GM12878 (cell line): ENCODE measurements at regions not wholly inside any gene's neighbourhood (a gene's known extent, or its start where the extent isn't known, plus 50 kb on each side); places are given as distances from the start of the nearest gene placed in this dataset.

Source experiments
- ATAC-seq: fragments of 200-7000 bp; cut with Tn5 transposase; 3 replicates; pipeline ENCODE4 v1.9.1; 2020; ENCODE audit warnings: mild to moderate bottlenecking, moderate library complexity
- BruUV-seq: library from RNA; stranded (reverse); fragments of 400-500 nt; replicated peaks from 2 replicates; lab custom pipeline; 2021; lab: Mats Ljungman, UMichigan
- CTCF ChIA-PET: fragments of 300-600 bp; sonication (Branson Sonifier 250); formaldehyde crosslinking; extraction: SDS; loops from one replicate; lab custom pipeline; 2021; ENCODE audit warnings: inconsistent platforms; lab: Yijun Ruan, JAX
- POLR2A ChIA-PET: fragments of 350-600 bp; formaldehyde crosslinking; extraction: SDS; loops from one replicate; lab custom pipeline; 2021; ENCODE audit warnings: inconsistent platforms; lab: Charles Lee
- RAD21 ChIA-PET: fragments of 300-600 bp; sonication (Branson Sonifier 250); formaldehyde crosslinking; loops from one replicate; lab custom pipeline; 2023; ENCODE audit warnings: antibody characterized with exemption; ENCODE audit not compliant: unreplicated experiment; lab: Charles Lee
- SMC1A ChIA-PET: fragments of 300-600 bp; sonication (Branson Sonifier 250); formaldehyde crosslinking; loops from one replicate; lab custom pipeline; 2023; ENCODE audit not compliant: unreplicated experiment, uncharacterized antibody; lab: Charles Lee
- DNase-seq: peaks from one replicate; pipeline ENCODE4 v3.0.0-alpha.2; 2011; ENCODE audit warnings: low read depth, low spot score
- FAIRE-seq: peaks from 3 replicates; lab custom pipeline; 2011; peaks lifted over from hg19 to GRCh38; lab: Jason Lieb, UNC
- H2AFZ ChIP-seq: 2 replicates; pipeline ENCODE4 v1.6.0; 2011; ENCODE audit warnings: low read depth, low read length, control low read depth; ENCODE audit not compliant: control insufficient read depth
- H3K27ac ChIP-seq: 2 replicates; pipeline ENCODE4 v1.5.1; 2011; ENCODE audit warnings: control low read depth; ENCODE audit not compliant: control insufficient read depth, insufficient read depth
- H3K27me3 ChIP-seq, 2 experiments: replicated peaks in 1 of 2; 2 replicates each; pipeline versions ENCODE4 v1.6.0 to v1.6.1; 2011; ENCODE audit warnings: low read length in 1 of 2; ENCODE audit not compliant: control insufficient read depth in 2 of 2, insufficient read depth in 2 of 2
- H3K36me3 ChIP-seq, 2 experiments: 2 replicates each; pipeline ENCODE4 v1.5.1; 2011; ENCODE audit warnings: low read length in 1 of 2; ENCODE audit not compliant: control insufficient read depth in 2 of 2, insufficient read depth in 2 of 2
- H3K4me1 ChIP-seq: 2 replicates; pipeline ENCODE4 v1.6.1; 2011; ENCODE audit warnings: mild to moderate bottlenecking, low read length, moderate library complexity, mixed read lengths; ENCODE audit not compliant: control insufficient read depth, insufficient read depth
- H3K4me2 ChIP-seq: 2 replicates; pipeline ENCODE4 v1.6.0; 2011; ENCODE audit warnings: control low read depth; ENCODE audit not compliant: control insufficient read depth, insufficient read depth
- H3K4me3 ChIP-seq: fragments of 200-600 bp; sonication (generic); 2 replicates; pipeline ENCODE4 v1.5.1; 2016
- H3K79me2 ChIP-seq: 2 replicates; pipeline ENCODE4 v1.6.0; 2011; ENCODE audit warnings: low read length; ENCODE audit not compliant: control insufficient read depth, insufficient read depth
- H3K9ac ChIP-seq: 2 replicates; pipeline ENCODE4 v1.8.0; 2011; ENCODE audit warnings: low read length, control low read depth, mixed read lengths; ENCODE audit not compliant: control insufficient read depth, insufficient read depth
- H3K9me3 ChIP-seq: replicated peaks from 3 replicates; pipeline ENCODE4 v1.5.1; 2011; ENCODE audit warnings: mild to moderate bottlenecking, low read length; ENCODE audit not compliant: control insufficient read depth, insufficient read depth
- H4K20me1 ChIP-seq: 2 replicates; pipeline ENCODE4 v1.6.0; 2011; ENCODE audit not compliant: control insufficient read depth, insufficient read depth
- E2F8 ChIP-seq: fragments of 450-650 bp; IDR thresholded peaks from 2 replicates; pipeline ENCODE4 v1.6.1; 2018; ENCODE audit warnings: mild to moderate bottlenecking, low read depth, moderate library complexity; ENCODE audit not compliant: partially characterized antibody
- E4F1 ChIP-seq: fragments of 450-650 bp; IDR thresholded peaks from 2 replicates; pipeline ENCODE4 v1.6.1; 2018; ENCODE audit warnings: borderline replicate concordance, mild to moderate bottlenecking; ENCODE audit not compliant: partially characterized antibody
- ESRRA ChIP-seq: IDR thresholded peaks from 2 replicates; pipeline ENCODE4 v1.6.1; 2012; ENCODE audit warnings: mild to moderate bottlenecking, low read length, improper control_type of control experiment
- LARP7 ChIP-seq: fragments of 450-650 bp; IDR thresholded peaks from 2 replicates; pipeline ENCODE4 v1.6.1; 2017; ENCODE audit warnings: mild to moderate bottlenecking
- NBN ChIP-seq: fragments of 450-650 bp; IDR thresholded peaks from 2 replicates; pipeline ENCODE4 v1.6.1; 2016
- POLR2AphosphoS2 ChIP-seq: IDR thresholded peaks from 2 replicates; pipeline ENCODE4 v1.6.1; 2011; ENCODE audit warnings: low read depth, mild to moderate bottlenecking, low read length, improper control_type of control experiment, moderate library complexity
- ZBED1 ChIP-seq: IDR thresholded peaks from 2 replicates; pipeline ENCODE4 v1.6.1; 2016; ENCODE audit warnings: borderline replicate concordance
- WGBS: methylation state at CpG from one replicate; pipeline ENCODE4 v1.1.6; 2016; ENCODE audit warnings: low lambda C conversion rate; ENCODE audit not compliant: insufficient replicate concordance, insufficient coverage; ENCODE audit errors: missing lambda C conversion rate; 5-methylcytosine and 5-hydroxymethylcytosine counted together
- in situ Hi-C: fragments of 300-500 bp; cut with MboI; formaldehyde crosslinking; loops from 9 replicates; pipeline ENCODE4 v1.14.3; 2018; ENCODE audit warnings: mixed read lengths
- intact Hi-C: fragments of 100-400 bp; cut with micrococcal nuclease; formaldehyde crosslinking; loops from one replicate; pipeline ENCODE4 v1.14.2; 2022; ENCODE audit not compliant: unreplicated experiment
- TF ChIP-seq, protein P1 (sequence below): IDR thresholded peaks from 2 replicates; pipeline ENCODE4 v1.6.1; 2012; ENCODE audit warnings: low read length, inconsistent platforms
- TF ChIP-seq, protein P2 (sequence below): fragments of 450-650 bp; IDR thresholded peaks from 2 replicates; pipeline ENCODE4 v1.6.1; 2016; ENCODE audit warnings: mild to moderate bottlenecking
- TF ChIP-seq, protein P3 (sequence below): IDR thresholded peaks from 2 replicates; pipeline ENCODE4 v1.6.1; 2012; ENCODE audit warnings: improper control_type of control experiment, low read depth, low read length; ENCODE audit not compliant: insufficient replicate concordance

- TF ChIP-seq, protein P1, sequence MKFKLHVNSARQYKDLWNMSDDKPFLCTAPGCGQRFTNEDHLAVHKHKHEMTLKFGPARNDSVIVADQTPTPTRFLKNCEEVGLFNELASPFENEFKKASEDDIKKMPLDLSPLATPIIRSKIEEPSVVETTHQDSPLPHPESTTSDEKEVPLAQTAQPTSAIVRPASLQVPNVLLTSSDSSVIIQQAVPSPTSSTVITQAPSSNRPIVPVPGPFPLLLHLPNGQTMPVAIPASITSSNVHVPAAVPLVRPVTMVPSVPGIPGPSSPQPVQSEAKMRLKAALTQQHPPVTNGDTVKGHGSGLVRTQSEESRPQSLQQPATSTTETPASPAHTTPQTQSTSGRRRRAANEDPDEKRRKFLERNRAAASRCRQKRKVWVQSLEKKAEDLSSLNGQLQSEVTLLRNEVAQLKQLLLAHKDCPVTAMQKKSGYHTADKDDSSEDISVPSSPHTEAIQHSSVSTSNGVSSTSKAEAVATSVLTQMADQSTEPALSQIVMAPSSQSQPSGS, result no peak
These were observed 102.1 kb upstream of the PAPPA start (continued) for GRCh38 chr9:116051528-116051927.

GRCh38 chr9:116055536-116055935, 98.1 kb upstream of the PAPPA start:
- in situ Hi-C loops, result no loop called here
- no peaks in the 10 kb centered on the region for H3K4me1 ChIP-seq
- H3K4me2 ChIP-seq, result no peak overlapping the region
- intact Hi-C loops, result no loop called here
- H3K27ac ChIP-seq, result no peak overlapping the region
- POLR2A ChIA-PET, result no interaction called here
- no peak for FAIRE-seq
- no peak overlapping the region for H3K9ac ChIP-seq
- H3K36me3 ChIP-seq, result no peaks in the 10 kb centered on the region
- no peaks in the 10 kb centered on the region for H4K20me1 ChIP-seq
- no peaks in the 10 kb centered on the region for H3K79me2 ChIP-seq
- SMC1A ChIA-PET, result no interaction called here
- RAD21 ChIA-PET, result no interaction called here
- ATAC-seq, result no peak
- no TSS peak for BruUV-seq
- H3K9me3 ChIP-seq, result no peaks in the 10 kb centered on the region
- no peak overlapping the region for H3K4me3 ChIP-seq
- 17% methylated on average over 3 of the region's 3 CpGs for WGBS
- no peak for DNase-seq
- H3K27me3 ChIP-seq, result no peaks in the 10 kb centered on the region
- CTCF ChIA-PET, result no interaction called here
- H2AFZ ChIP-seq, result no peak overlapping the region
- no peak for TF ChIP-seq E2F8
- TF ChIP-seq POLR2AphosphoS2, result no peak
- no peak for TF ChIP-seq LARP7
- TF ChIP-seq, protein P2, sequence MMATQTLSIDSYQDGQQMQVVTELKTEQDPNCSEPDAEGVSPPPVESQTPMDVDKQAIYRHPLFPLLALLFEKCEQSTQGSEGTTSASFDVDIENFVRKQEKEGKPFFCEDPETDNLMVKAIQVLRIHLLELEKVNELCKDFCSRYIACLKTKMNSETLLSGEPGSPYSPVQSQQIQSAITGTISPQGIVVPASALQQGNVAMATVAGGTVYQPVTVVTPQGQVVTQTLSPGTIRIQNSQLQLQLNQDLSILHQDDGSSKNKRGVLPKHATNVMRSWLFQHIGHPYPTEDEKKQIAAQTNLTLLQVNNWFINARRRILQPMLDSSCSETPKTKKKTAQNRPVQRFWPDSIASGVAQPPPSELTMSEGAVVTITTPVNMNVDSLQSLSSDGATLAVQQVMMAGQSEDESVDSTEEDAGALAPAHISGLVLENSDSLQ, result no peak
- no peak for TF ChIP-seq ZBED1
- TF ChIP-seq NBN, result no peak
- no peak for TF ChIP-seq ESRRA
- no peak for TF ChIP-seq E4F1
- TF ChIP-seq, protein P3, sequence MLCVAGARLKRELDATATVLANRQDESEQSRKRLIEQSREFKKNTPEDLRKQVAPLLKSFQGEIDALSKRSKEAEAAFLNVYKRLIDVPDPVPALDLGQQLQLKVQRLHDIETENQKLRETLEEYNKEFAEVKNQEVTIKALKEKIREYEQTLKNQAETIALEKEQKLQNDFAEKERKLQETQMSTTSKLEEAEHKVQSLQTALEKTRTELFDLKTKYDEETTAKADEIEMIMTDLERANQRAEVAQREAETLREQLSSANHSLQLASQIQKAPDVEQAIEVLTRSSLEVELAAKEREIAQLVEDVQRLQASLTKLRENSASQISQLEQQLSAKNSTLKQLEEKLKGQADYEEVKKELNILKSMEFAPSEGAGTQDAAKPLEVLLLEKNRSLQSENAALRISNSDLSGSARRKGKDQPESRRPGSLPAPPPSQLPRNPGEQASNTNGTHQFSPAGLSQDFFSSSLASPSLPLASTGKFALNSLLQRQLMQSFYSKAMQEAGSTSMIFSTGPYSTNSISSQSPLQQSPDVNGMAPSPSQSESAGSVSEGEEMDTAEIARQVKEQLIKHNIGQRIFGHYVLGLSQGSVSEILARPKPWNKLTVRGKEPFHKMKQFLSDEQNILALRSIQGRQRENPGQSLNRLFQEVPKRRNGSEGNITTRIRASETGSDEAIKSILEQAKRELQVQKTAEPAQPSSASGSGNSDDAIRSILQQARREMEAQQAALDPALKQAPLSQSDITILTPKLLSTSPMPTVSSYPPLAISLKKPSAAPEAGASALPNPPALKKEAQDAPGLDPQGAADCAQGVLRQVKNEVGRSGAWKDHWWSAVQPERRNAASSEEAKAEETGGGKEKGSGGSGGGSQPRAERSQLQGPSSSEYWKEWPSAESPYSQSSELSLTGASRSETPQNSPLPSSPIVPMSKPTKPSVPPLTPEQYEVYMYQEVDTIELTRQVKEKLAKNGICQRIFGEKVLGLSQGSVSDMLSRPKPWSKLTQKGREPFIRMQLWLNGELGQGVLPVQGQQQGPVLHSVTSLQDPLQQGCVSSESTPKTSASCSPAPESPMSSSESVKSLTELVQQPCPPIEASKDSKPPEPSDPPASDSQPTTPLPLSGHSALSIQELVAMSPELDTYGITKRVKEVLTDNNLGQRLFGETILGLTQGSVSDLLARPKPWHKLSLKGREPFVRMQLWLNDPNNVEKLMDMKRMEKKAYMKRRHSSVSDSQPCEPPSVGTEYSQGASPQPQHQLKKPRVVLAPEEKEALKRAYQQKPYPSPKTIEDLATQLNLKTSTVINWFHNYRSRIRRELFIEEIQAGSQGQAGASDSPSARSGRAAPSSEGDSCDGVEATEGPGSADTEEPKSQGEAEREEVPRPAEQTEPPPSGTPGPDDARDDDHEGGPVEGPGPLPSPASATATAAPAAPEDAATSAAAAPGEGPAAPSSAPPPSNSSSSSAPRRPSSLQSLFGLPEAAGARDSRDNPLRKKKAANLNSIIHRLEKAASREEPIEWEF, result no peak
